GM19193 (cell line): ENCODE measurements at regions not wholly inside any gene's neighbourhood (a gene's known extent, or its start where the extent isn't known, plus 50 kb on each side); places are given as distances from the start of the nearest gene placed in this dataset.

Experiments used
- POLR2A ChIP-seq: IDR thresholded peaks from 4 replicates; pipeline ENCODE4 v1.6.1; 2011; ENCODE audit not compliant: insufficient read depth, insufficient read length; ENCODE audit errors: extremely low read depth

- peak; percentile 22 for TF ChIP-seq POLR2A
Observed at GRCh38 chr12:85527192-85527591, 247.2 kb downstream of the ALX1 start.

- no peak for TF ChIP-seq POLR2A
Observed at GRCh38 chr12:85529896-85530295, 249.9 kb downstream of the ALX1 start.

- TF ChIP-seq POLR2A: no peak
Observed at GRCh38 chr12:85530456-85530855, 250.4 kb downstream of the ALX1 start.

GRCh38 chr12:85531341-85531740 is 251.3 kb downstream of the ALX1 start:
- TF ChIP-seq POLR2A: no peak

- TF ChIP-seq POLR2A: no peak
Observed at GRCh38 chr12:85549640-85550039, 269.6 kb downstream of the ALX1 start.

- no peak for TF ChIP-seq POLR2A
Observed at GRCh38 chr12:85550924-85551323, 270.9 kb downstream of the ALX1 start.

- no peak for TF ChIP-seq POLR2A
Observed at GRCh38 chr12:85552461-85552860, 272.4 kb downstream of the ALX1 start.

- TF ChIP-seq POLR2A: no peak
Observed at GRCh38 chr12:85557850-85558249, 277.8 kb downstream of the ALX1 start.

GRCh38 chr12:85558684-85559083 is 277.5 kb downstream of the RASSF9 start:
- TF ChIP-seq POLR2A: no peak

- TF ChIP-seq POLR2A: no peak
Observed at GRCh38 chr12:85559127-85559526, 277.1 kb downstream of the RASSF9 start.

- no peak for TF ChIP-seq POLR2A
Observed at GRCh38 chr12:85559536-85559935, 276.7 kb downstream of the RASSF9 start.

GRCh38 chr12:85562765-85563164 is 273.4 kb downstream of the RASSF9 start:
- no peak for TF ChIP-seq POLR2A

- TF ChIP-seq POLR2A: no peak
Observed at GRCh38 chr12:85564786-85565185, 271.4 kb downstream of the RASSF9 start.

GRCh38 chr12:85568395-85569103 is 267.7 kb downstream of the RASSF9 start:
- TF ChIP-seq POLR2A: no peak

GRCh38 chr12:85569261-85569660 is 266.9 kb downstream of the RASSF9 start:
- no peak for TF ChIP-seq POLR2A

GRCh38 chr12:85572956-85573355 is 263.3 kb downstream of the RASSF9 start:
- TF ChIP-seq POLR2A: no peak
